B cell (primary cell): ENCODE measurements at regions not wholly inside any gene's neighbourhood (a gene's known extent, or its start where the extent isn't known, plus 50 kb on each side); places are given as distances from the start of the nearest gene placed in this dataset.

Experiments
- ATAC-seq: fragments of 200-7000 bp; cut with Tn5 transposase; one replicate; pipeline ENCODE4 v1.10.0; 2021; ENCODE audit warnings: low read depth, mild to moderate bottlenecking, moderate number of reproducible peaks, moderate library complexity
- CTCF ChIA-PET: fragments of 350-600 bp; sonication (Branson Sonifier 250); formaldehyde crosslinking; loops from one replicate; lab custom pipeline; 2021; ENCODE audit warnings: antibody characterized with exemption, inconsistent platforms; lab: Charles Lee
- POLR2A ChIA-PET: fragments of 350-600 bp; sonication (Branson Sonifier 250); formaldehyde crosslinking; loops from one replicate; lab custom pipeline; 2021; ENCODE audit warnings: antibody characterized with exemption; lab: Charles Lee
- DNase-seq: peaks from one replicate; pipeline ENCODE4 v3.0.0; 2013
- H2AFZ ChIP-seq: 2 replicates; pipeline ENCODE4 v1.6.1; 2012; ENCODE audit warnings: mild to moderate bottlenecking, low read depth, low read length; ENCODE audit not compliant: insufficient read depth, poor library complexity, severe bottlenecking
- H3K27ac ChIP-seq, 2 donors: 1 replicate in 1 of 2; 2 replicates in 1 of 2; pipeline ENCODE4 v1.5.1; 2012 to 2013; ENCODE audit warnings: low read length in 2 of 2, mild to moderate bottlenecking in 2 of 2, moderate library complexity in 1 of 2
- H3K27me3 ChIP-seq, 4 experiments: fragments of 200-600 bp in 1 of 4; sonication (generic) in 1 of 4; replicated peaks in 1 of 4; 1 replicate in 2 of 4; 2 replicates in 2 of 4; pipeline versions ENCODE4 v1.6.1 to v1.7.0; 2013 to 2016; ENCODE audit warnings: low read length in 3 of 4, mild to moderate bottlenecking in 2 of 4, mixed read lengths in 1 of 4, moderate library complexity in 1 of 4; ENCODE audit not compliant: insufficient read depth in 4 of 4, control insufficient read depth in 3 of 4; ENCODE audit errors: control extremely low read depth in 1 of 4
- H3K36me3 ChIP-seq, 2 experiments: replicated peaks in 1 of 2; 1 replicate in 1 of 2; 2 replicates in 1 of 2; pipeline versions ENCODE4 v1.6.1 to v1.7.1; 2013; ENCODE audit warnings: low read length in 1 of 2; ENCODE audit not compliant: insufficient read depth in 2 of 2, control insufficient read depth in 1 of 2; ENCODE audit errors: control extremely low read depth in 1 of 2, extremely low read depth in 1 of 2
- H3K4me1 ChIP-seq, 2 donors: fragments of 200-600 bp in 1 of 2; sonication (generic) in 1 of 2; 1 replicate in 1 of 2; 2 replicates in 1 of 2; pipeline versions ENCODE4 v1.5.1 to v1.6.1; 2013 to 2017; ENCODE audit warnings: low read length in 2 of 2; ENCODE audit not compliant: control insufficient read depth in 2 of 2, insufficient read depth in 2 of 2
- H3K4me2 ChIP-seq: replicated peaks from 2 replicates; pipeline ENCODE3; 2012; ENCODE audit warnings: mild to moderate bottlenecking, low read depth, low read length; ENCODE audit not compliant: poor library complexity, severe bottlenecking
- H3K4me3 ChIP-seq, 5 experiments: fragments of 200-600 bp in 1 of 5; sonication (generic) in 1 of 5; 1 replicate in 3 of 5; 2 replicates in 2 of 5; pipeline versions ENCODE4 v1.5.1 to v1.7.0; 2011 to 2016; ENCODE audit warnings: low read length in 4 of 5, mild to moderate bottlenecking in 4 of 5, low read depth in 2 of 5, control low read depth in 1 of 5, moderate library complexity in 1 of 5; ENCODE audit not compliant: insufficient read depth in 1 of 5; ENCODE audit errors: control extremely low read depth in 1 of 5, extremely low read depth in 1 of 5
- H3K79me2 ChIP-seq: fragments of 200-600 bp; sonication (generic); one replicate; pipeline ENCODE4 v1.6.0; 2016; ENCODE audit warnings: low read length; ENCODE audit not compliant: control insufficient read depth, insufficient read depth
- H3K9ac ChIP-seq: fragments of 200-600 bp; sonication (generic); 2 replicates; pipeline ENCODE4 v1.6.1; 2017; ENCODE audit warnings: mild to moderate bottlenecking, low read length, moderate library complexity
- H3K9me3 ChIP-seq, 3 donors: one replicate each; pipeline versions ENCODE4 v1.6.1 to v1.7.1; 2013; ENCODE audit warnings: low read length in 2 of 3; ENCODE audit not compliant: control insufficient read depth in 2 of 3, insufficient read depth in 1 of 3; ENCODE audit errors: control extremely low read depth in 1 of 3
- H4K20me1 ChIP-seq: 2 replicates; pipeline ENCODE4 v1.6.0; 2012; ENCODE audit warnings: mild to moderate bottlenecking, low read length; ENCODE audit not compliant: insufficient read depth, control insufficient read depth, poor library complexity, severe bottlenecking
- H3K27ac Mint-ChIP-seq: one replicate; pipeline ENCODE4 v1.8.0; 2021; ENCODE audit warnings: mixed read lengths
- H3K27me3 Mint-ChIP-seq: one replicate; pipeline ENCODE4 v1.8.0; 2021; ENCODE audit warnings: mixed read lengths
- H3K4me1 Mint-ChIP-seq: one replicate; pipeline ENCODE4 v1.8.0; 2021; ENCODE audit warnings: mixed read lengths
- H3K4me3 Mint-ChIP-seq: one replicate; pipeline ENCODE4 v1.8.0; 2021; ENCODE audit warnings: mixed read lengths
- H3K9me3 Mint-ChIP-seq: one replicate; pipeline ENCODE4 v1.8.0; 2022; ENCODE audit warnings: mixed read lengths; ENCODE audit not compliant: insufficient read depth
- EZH2 ChIP-seq: IDR thresholded peaks from 2 replicates; pipeline ENCODE4 v1.6.1; 2012; ENCODE audit warnings: borderline replicate concordance, low read depth, mild to moderate bottlenecking, moderate library complexity, low read length; ENCODE audit not compliant: insufficient read depth, poor library complexity, severe bottlenecking
- WGBS: methylation state at CpG from one replicate; pipeline ENCODE4 v1.1.5; 2013; ENCODE audit warnings: missing lambda C conversion rate; ENCODE audit not compliant: insufficient coverage; 5-methylcytosine and 5-hydroxymethylcytosine counted together
- intact Hi-C: fragments of 100-400 bp; cut with micrococcal nuclease; formaldehyde crosslinking; loops from one replicate; pipeline ENCODE4 v1.10.0; 2022
- TF ChIP-seq, protein P1 (sequence below): fragments of 200-600 bp; IDR thresholded peaks from one replicate; pipeline ENCODE4 v1.8.0; 2022; ENCODE audit warnings: antibody characterized with exemption, mild to moderate bottlenecking

DNA sequence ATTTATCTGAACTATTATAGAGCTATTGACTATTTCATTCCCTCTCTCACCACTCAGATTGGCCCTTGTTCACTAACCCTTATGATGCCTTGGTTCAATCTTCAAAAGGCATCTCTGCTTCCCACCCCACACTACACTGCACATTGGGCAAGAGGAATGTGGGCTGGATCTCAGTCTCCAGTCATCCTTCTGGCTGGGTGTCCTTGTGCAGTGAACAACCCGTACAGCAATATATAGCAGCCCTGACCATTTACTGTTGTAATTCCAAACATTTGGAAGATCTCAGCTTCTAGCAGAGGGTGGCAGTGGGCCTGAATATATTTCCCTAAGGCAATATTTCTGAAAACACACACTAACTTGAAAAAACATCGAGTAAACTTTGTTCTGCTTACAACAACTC, 199.2 kb upstream of the GDNF start:
- WGBS, result 75% methylated on average over 1 of the region's 2 CpGs
- Histone ChIP-seq H3K36me3 (no peaks in the 10 kb centered on the region), H3K27ac (no peak overlapping the region), H4K20me1 (no peaks in the 10 kb centered on the region), H2AFZ (no peak overlapping the region), H3K4me2 (no peak overlapping the region), H3K4me3 (no peak overlapping the region), H3K27me3 (no peaks in the 10 kb centered on the region), H3K9me3 (no peaks in the 10 kb centered on the region), H3K9ac (no peak overlapping the region), H3K4me1 (no peaks in the 10 kb centered on the region), H3K79me2 (no peaks in the 10 kb centered on the region)
- POLR2A ChIA-PET, result no interaction called here
- intact Hi-C loops, result no loop called here
- TF ChIP-seq, protein P1, sequence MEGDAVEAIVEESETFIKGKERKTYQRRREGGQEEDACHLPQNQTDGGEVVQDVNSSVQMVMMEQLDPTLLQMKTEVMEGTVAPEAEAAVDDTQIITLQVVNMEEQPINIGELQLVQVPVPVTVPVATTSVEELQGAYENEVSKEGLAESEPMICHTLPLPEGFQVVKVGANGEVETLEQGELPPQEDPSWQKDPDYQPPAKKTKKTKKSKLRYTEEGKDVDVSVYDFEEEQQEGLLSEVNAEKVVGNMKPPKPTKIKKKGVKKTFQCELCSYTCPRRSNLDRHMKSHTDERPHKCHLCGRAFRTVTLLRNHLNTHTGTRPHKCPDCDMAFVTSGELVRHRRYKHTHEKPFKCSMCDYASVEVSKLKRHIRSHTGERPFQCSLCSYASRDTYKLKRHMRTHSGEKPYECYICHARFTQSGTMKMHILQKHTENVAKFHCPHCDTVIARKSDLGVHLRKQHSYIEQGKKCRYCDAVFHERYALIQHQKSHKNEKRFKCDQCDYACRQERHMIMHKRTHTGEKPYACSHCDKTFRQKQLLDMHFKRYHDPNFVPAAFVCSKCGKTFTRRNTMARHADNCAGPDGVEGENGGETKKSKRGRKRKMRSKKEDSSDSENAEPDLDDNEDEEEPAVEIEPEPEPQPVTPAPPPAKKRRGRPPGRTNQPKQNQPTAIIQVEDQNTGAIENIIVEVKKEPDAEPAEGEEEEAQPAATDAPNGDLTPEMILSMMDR, result no peak
- no peak for TF ChIP-seq EZH2
- ATAC-seq (no peak), DNase-seq (no peak)
- CTCF ChIA-PET, result no interaction called here
- Mint-ChIP-seq H3K4me1 (no peaks in the 10 kb centered on the region), H3K9me3 (no peaks in the 10 kb centered on the region), H3K4me3 (no peak overlapping the region), H3K27me3 (peaks cover 9% of the 10 kb centered on the region), H3K27ac (no peak overlapping the region)

DNA sequence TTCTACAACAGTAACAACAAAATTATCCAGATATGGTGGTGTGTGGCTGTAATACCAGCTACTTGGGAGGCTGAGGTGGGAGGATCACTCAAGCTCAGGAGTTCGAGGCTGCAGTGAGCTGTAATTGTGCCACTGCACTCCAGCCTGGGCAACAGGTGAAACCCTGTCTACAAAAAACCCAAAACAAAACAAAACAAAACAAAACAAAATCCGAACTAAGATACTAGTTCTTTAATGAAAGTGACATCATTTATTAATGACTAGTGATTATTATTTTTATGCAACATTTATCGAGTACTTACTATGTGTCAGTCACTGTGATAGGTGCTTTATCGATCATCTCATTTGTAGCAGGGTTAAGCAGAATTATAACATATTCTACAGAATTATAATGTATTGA, 196.9 kb upstream of the GDNF start:
- H3K9me3 ChIP-seq, result no peaks in the 10 kb centered on the region
- H3K9ac ChIP-seq, result no peak overlapping the region
- POLR2A ChIA-PET, result no interaction called here
- intact Hi-C loops, result no loop called here
- H3K27ac ChIP-seq, result no peak overlapping the region
- TF ChIP-seq, protein P1, result no peak
- TF ChIP-seq EZH2, result no peak
- no peaks in the 10 kb centered on the region for H3K4me1 ChIP-seq
- no CpG with 5 or more reads among the region's 4 CpGs for WGBS
- CTCF ChIA-PET, result no interaction called here
- no peaks in the 10 kb centered on the region for H3K79me2 ChIP-seq
- ATAC-seq, result no peak
- H3K4me3 ChIP-seq, result no peak overlapping the region
- no peaks in the 10 kb centered on the region for H3K36me3 ChIP-seq
- no peaks in the 10 kb centered on the region for H4K20me1 ChIP-seq
- Mint-ChIP-seq H3K27me3 (peaks cover 3% of the 10 kb centered on the region), H3K4me1 (no peaks in the 10 kb centered on the region), H3K9me3 (no peaks in the 10 kb centered on the region), H3K27ac (no peak overlapping the region), H3K4me3 (no peak overlapping the region)
- H3K4me2 ChIP-seq, result no peak overlapping the region
- DNase-seq, result no peak
- no peaks in the 10 kb centered on the region for H3K27me3 ChIP-seq
- no peak overlapping the region for H2AFZ ChIP-seq
